ENCODE measurements at regions not wholly inside any gene's neighbourhood (a gene's known extent, or its start where the extent isn't known, plus 50 kb on each side); places are given as distances from the start of the nearest gene placed in this dataset.
"Not testable (repeated sequence)": the region's sequence is repeated elsewhere in the genome, so short reads cannot be mapped to it uniquely, and the experiment has no call there.

GRCh38 chr7:52584041-52584440 is 451.4 kb upstream of the POM121L12 start (continued):
- TF ChIP-seq SIX5 (IDR thresholded peaks at IDR 0.05; ENCODE audit: low read depth, low read length): no peak

GRCh38 chr7:52573141-52573540 is 462.3 kb upstream of the POM121L12 start:
- FAIRE-seq; H2BK5ac ChIP-seq (ENCODE audit: low read depth, low read length); H3K9me3 ChIP-seq (ENCODE audit: insufficient read depth in 2 of 2, low read depth in 1 of 2, low read length in 1 of 2); H3K4ac ChIP-seq (replicated peaks; ENCODE audit: insufficient read length, low read depth, low read length); H3K27me3 ChIP-seq (replicated peaks in 1 of 4; ENCODE audit: control insufficient read depth in 3 of 4, extremely low read depth in 1 of 4, insufficient read depth in 3 of 4, low read length in 3 of 4); H4K5ac ChIP-seq (ENCODE audit: insufficient read length, low read depth, low read length); H3K18ac ChIP-seq (ENCODE audit: extremely low read depth, low read length); H3K4me1 ChIP-seq (replicated peaks in 1 of 4; ENCODE audit: control insufficient read depth in 3 of 4, insufficient read depth in 4 of 4, low read length in 3 of 4); H2BK15ac ChIP-seq (ENCODE audit: low read length); H3K4me2 ChIP-seq (ENCODE audit: insufficient read depth in 1 of 2, low read depth in 2 of 2, low read length in 2 of 2); H4K91ac ChIP-seq (replicated peaks; ENCODE audit: insufficient read length, low read length); H3K79me1 ChIP-seq (ENCODE audit: low read depth, low read length); H2BK20ac ChIP-seq (ENCODE audit: low read length); H3K36me3 ChIP-seq (ENCODE audit: control insufficient read depth in 2 of 4, insufficient read depth in 4 of 4, low read length in 3 of 4); H4K8ac ChIP-seq (ENCODE audit: extremely low read depth, insufficient read depth, low read length); H2BK120ac ChIP-seq (replicated peaks; ENCODE audit: low read depth, low read length); H3K56ac ChIP-seq (replicated peaks; ENCODE audit: insufficient read length, low read depth, low read length); CTCF ChIA-PET (ENCODE audit: partially characterized antibody); POLR2A ChIA-PET (ENCODE audit: partially characterized antibody); H3K4me3 ChIP-seq (ENCODE audit: extremely low read depth in 1 of 4, insufficient read depth in 2 of 4, low read depth in 3 of 4, low read length in 4 of 4); H3K9ac ChIP-seq (replicated peaks in 1 of 4; ENCODE audit: extremely low read depth in 1 of 4, low read depth in 3 of 4, low read length in 3 of 4); H3K27ac ChIP-seq (ENCODE audit: low read depth, low read length); H3K79me2 ChIP-seq (ENCODE audit: control insufficient read depth in 1 of 2, insufficient read depth in 2 of 2, low read length in 2 of 2); H3K14ac ChIP-seq (ENCODE audit: insufficient read length); H3K23ac ChIP-seq (ENCODE audit: insufficient read length); H2BK12ac ChIP-seq (ENCODE audit: low read depth, low read length); H3K23me2 ChIP-seq (ENCODE audit: low read depth, low read length); H4K20me1 ChIP-seq (replicated peaks in 1 of 2; ENCODE audit: control insufficient read depth in 1 of 2, insufficient read depth in 2 of 2, low read length in 2 of 2); H2AFZ ChIP-seq (ENCODE audit: low read length); DNase-seq (ENCODE audit: low read depth in 1 of 2, low spot score in 2 of 2); H2AK5ac ChIP-seq (ENCODE audit: low read depth, low read length): not testable (repeated sequence)
- WGBS, 2 experiments (ENCODE audit: extremely low coverage in 1 of 2, insufficient coverage in 1 of 2, insufficient read length in 1 of 2, insufficient replicate concordance in 2 of 2, low coverage in 1 of 2, low lambda C conversion rate in 2 of 2, missing lambda C conversion rate in 1 of 2): 96% methylated on average over 6 of the region's 6 CpGs; no CpG with 5 or more reads in 1 of the 2 experiments

All from H1 (cell line).